A549 (cell line): ENCODE measurements at regions not wholly inside any gene's neighbourhood (a gene's known extent, or its start where the extent isn't known, plus 50 kb on each side); places are given as distances from the start of the nearest gene placed in this dataset.

Source experiments
- POLR2A ChIP-seq: IDR thresholded peaks from 2 replicates; pipeline ENCODE4 v1.6.1; 2012; ENCODE audit warnings: mild to moderate bottlenecking, low read length
- RAD21 ChIP-seq, 2 experiments: fragments of >200 bp in 1 of 2; sonication (Bioruptor Twin) in 1 of 2; formaldehyde crosslinking in 1 of 2; IDR thresholded peaks in 1 of 2; conservative IDR thresholded peaks in 1 of 2; 2 replicates in 1 of 2; 3 replicates in 1 of 2; pipeline ENCODE4 v1.6.1; 2012 to 2018; ENCODE audit warnings: inconsistent platforms in 1 of 2
- TF ChIP-seq, protein P1 (sequence below): fragments of 200-600 bp; sonication (generic); IDR thresholded peaks from 2 replicates; pipeline ENCODE4 v1.6.1; 2016; ENCODE audit warnings: antibody characterized with exemption, mild to moderate bottlenecking, moderate library complexity
- TF ChIP-seq, protein P2 (sequence below): fragments of >200 bp; sonication (Bioruptor Twin); formaldehyde crosslinking; IDR thresholded peaks from 3 replicates; pipeline ENCODE4 v1.5.1; 2016

DNA sequence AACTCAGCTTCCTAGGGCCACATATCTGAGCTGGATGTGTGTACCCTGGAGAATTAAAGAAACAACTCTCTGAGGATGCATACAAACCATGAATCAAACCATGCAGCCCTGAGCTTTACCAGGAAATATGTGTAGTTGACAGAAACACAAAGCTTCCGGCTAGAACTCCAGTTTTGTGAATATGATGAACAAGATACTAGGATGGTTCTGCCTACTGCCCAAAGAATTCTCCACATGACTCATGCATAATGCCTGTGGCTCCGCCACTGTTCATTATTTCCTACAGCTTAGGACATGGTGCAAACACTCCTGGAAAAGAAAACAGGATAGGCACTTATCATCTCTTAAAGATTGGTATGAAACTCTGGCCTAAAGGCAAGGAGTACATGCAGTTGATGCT lies 343.4 kb downstream of the DNAH5 start:
- TF ChIP-seq, protein P1, sequence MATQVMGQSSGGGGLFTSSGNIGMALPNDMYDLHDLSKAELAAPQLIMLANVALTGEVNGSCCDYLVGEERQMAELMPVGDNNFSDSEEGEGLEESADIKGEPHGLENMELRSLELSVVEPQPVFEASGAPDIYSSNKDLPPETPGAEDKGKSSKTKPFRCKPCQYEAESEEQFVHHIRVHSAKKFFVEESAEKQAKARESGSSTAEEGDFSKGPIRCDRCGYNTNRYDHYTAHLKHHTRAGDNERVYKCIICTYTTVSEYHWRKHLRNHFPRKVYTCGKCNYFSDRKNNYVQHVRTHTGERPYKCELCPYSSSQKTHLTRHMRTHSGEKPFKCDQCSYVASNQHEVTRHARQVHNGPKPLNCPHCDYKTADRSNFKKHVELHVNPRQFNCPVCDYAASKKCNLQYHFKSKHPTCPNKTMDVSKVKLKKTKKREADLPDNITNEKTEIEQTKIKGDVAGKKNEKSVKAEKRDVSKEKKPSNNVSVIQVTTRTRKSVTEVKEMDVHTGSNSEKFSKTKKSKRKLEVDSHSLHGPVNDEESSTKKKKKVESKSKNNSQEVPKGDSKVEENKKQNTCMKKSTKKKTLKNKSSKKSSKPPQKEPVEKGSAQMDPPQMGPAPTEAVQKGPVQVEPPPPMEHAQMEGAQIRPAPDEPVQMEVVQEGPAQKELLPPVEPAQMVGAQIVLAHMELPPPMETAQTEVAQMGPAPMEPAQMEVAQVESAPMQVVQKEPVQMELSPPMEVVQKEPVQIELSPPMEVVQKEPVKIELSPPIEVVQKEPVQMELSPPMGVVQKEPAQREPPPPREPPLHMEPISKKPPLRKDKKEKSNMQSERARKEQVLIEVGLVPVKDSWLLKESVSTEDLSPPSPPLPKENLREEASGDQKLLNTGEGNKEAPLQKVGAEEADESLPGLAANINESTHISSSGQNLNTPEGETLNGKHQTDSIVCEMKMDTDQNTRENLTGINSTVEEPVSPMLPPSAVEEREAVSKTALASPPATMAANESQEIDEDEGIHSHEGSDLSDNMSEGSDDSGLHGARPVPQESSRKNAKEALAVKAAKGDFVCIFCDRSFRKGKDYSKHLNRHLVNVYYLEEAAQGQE: no peak
- no peak for TF ChIP-seq POLR2A
- TF ChIP-seq, protein P2, sequence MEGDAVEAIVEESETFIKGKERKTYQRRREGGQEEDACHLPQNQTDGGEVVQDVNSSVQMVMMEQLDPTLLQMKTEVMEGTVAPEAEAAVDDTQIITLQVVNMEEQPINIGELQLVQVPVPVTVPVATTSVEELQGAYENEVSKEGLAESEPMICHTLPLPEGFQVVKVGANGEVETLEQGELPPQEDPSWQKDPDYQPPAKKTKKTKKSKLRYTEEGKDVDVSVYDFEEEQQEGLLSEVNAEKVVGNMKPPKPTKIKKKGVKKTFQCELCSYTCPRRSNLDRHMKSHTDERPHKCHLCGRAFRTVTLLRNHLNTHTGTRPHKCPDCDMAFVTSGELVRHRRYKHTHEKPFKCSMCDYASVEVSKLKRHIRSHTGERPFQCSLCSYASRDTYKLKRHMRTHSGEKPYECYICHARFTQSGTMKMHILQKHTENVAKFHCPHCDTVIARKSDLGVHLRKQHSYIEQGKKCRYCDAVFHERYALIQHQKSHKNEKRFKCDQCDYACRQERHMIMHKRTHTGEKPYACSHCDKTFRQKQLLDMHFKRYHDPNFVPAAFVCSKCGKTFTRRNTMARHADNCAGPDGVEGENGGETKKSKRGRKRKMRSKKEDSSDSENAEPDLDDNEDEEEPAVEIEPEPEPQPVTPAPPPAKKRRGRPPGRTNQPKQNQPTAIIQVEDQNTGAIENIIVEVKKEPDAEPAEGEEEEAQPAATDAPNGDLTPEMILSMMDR: no peak
- TF ChIP-seq RAD21 (conservative IDR thresholded peaks at IDR 0.05 in 1 of 2, IDR thresholded peaks at IDR 0.05 in 1 of 2): no peak
